SK-N-SH (cell line): ENCODE measurements at regions not wholly inside any gene's neighbourhood (a gene's known extent, or its start where the extent isn't known, plus 50 kb on each side); places are given as distances from the start of the nearest gene placed in this dataset.
A peak's percentile ranks its signal among the peaks of the same experiment; 100 is the strongest.

Experiments
- CTCF ChIA-PET: fragments of 300-600, 350-600 bp; formaldehyde crosslinking; extraction: SDS; loops from one replicate; lab custom pipeline; 2021; lab: Yijun Ruan, JAX
- POLR2A ChIA-PET: fragments of 350-600 bp; sonication (Branson Sonifier 250); formaldehyde crosslinking; extraction: SDS; loops from one replicate; lab custom pipeline; 2020; ENCODE audit warnings: antibody characterized with exemption, inconsistent platforms; lab: Yijun Ruan, JAX
- DNase-seq: peaks from one replicate; pipeline ENCODE4 v3.0.0; 2012
- H2AFZ ChIP-seq: fragments of 200-600 bp; sonication (generic); 2 replicates; pipeline ENCODE4 v1.8.1; 2016; ENCODE audit warnings: antibody characterized with exemption, mild to moderate bottlenecking, low read depth
- H3F3A ChIP-seq: fragments of 200-600 bp; sonication (generic); replicated peaks from 2 replicates; pipeline ENCODE3; 2016; ENCODE audit warnings: antibody characterized with exemption, mild to moderate bottlenecking; ENCODE audit not compliant: insufficient read depth
- H3K27ac ChIP-seq, 2 experiments: fragments of 200-500 bp in 1 of 2; fragments of 200-600 bp in 1 of 2; sonication (Bioruptor generic) in 1 of 2; sonication (generic), shearing (Covaris generic) in 1 of 2; 2 replicates each; pipeline versions ENCODE4 v1.5.1 to v1.6.1; 2014 to 2016; ENCODE audit warnings: low read depth in 2 of 2, inconsistent platforms in 1 of 2, low read length in 1 of 2, mild to moderate bottlenecking in 1 of 2, mixed read lengths in 1 of 2
- H3K27me3 ChIP-seq: fragments of 200-600 bp; sonication (generic), shearing (Covaris generic); 2 replicates; pipeline ENCODE4 v1.6.1; 2016; ENCODE audit warnings: mixed run types; ENCODE audit not compliant: insufficient read depth
- H3K36me3 ChIP-seq, 2 experiments: fragments of 200-500 bp in 1 of 2; fragments of 200-600 bp in 1 of 2; sonication (Bioruptor generic) in 1 of 2; sonication (generic) in 1 of 2; replicated peaks in 1 of 2; 2 replicates each; pipeline versions ENCODE3 to v1.5.1; 2014 to 2016; ENCODE audit warnings: low read length in 1 of 2, mild to moderate bottlenecking in 1 of 2; ENCODE audit not compliant: insufficient read depth in 2 of 2, control insufficient read depth in 1 of 2
- H3K4me1 ChIP-seq, 2 experiments: fragments of 200-500 bp in 1 of 2; fragments of 200-600 bp in 1 of 2; sonication (Bioruptor generic) in 1 of 2; sonication (generic), shearing (Covaris generic) in 1 of 2; 2 replicates each; pipeline versions ENCODE4 v1.5.1 to v1.6.1; 2014 to 2016; ENCODE audit warnings: low read depth in 1 of 2, low read length in 1 of 2, mixed run types in 1 of 2; ENCODE audit not compliant: insufficient read depth in 2 of 2, control insufficient read depth in 1 of 2
- H3K4me2 ChIP-seq: fragments of 200-600 bp; sonication (generic), shearing (Covaris generic); 2 replicates; pipeline ENCODE4 v1.6.1; 2017; ENCODE audit warnings: mixed run types
- H3K4me3 ChIP-seq, 2 experiments: fragments of 200-500 bp in 1 of 2; fragments of 200-600 bp in 1 of 2; sonication (Bioruptor generic) in 1 of 2; sonication (generic), shearing (Covaris generic) in 1 of 2; 2 replicates each; pipeline versions ENCODE4 v1.5.1 to v1.8.1; 2014 to 2016; ENCODE audit warnings: low read depth in 2 of 2, inconsistent platforms in 1 of 2, low read length in 1 of 2, mild to moderate bottlenecking in 1 of 2, mixed read lengths in 1 of 2, moderate library complexity in 1 of 2
- H3K79me2 ChIP-seq: fragments of 200-600 bp; sonication (generic); 2 replicates; pipeline ENCODE4 v1.8.1; 2017; ENCODE audit warnings: mild to moderate bottlenecking; ENCODE audit not compliant: insufficient read depth
- H3K9ac ChIP-seq: fragments of 200-600 bp; sonication (generic); 2 replicates; pipeline ENCODE4 v1.6.1; 2017; ENCODE audit warnings: mixed run types
- H3K9me2 ChIP-seq: fragments of 200-600 bp; sonication (generic); 2 replicates; pipeline ENCODE4 v1.6.1; 2017; ENCODE audit warnings: mixed run types
- H3K9me3 ChIP-seq: fragments of 200-600 bp; sonication (generic); 2 replicates; pipeline ENCODE4 v1.6.1; 2017; ENCODE audit warnings: mixed run types, mild to moderate bottlenecking, moderate library complexity
- H4K20me1 ChIP-seq: fragments of 200-600 bp; sonication (generic); 2 replicates; pipeline ENCODE4 v1.6.1; 2017; ENCODE audit warnings: mild to moderate bottlenecking, mixed run types; ENCODE audit not compliant: insufficient read depth
- CHD2 ChIP-seq: fragments of 150-350 bp; IDR thresholded peaks from 2 replicates; pipeline ENCODE4 v1.6.1; 2018; ENCODE audit warnings: low read length; ENCODE audit not compliant: partially characterized antibody
- ELF1 ChIP-seq: IDR thresholded peaks from 2 replicates; pipeline ENCODE4 v1.4.0; 2012
- GABPA ChIP-seq: IDR thresholded peaks from 2 replicates; pipeline ENCODE4 v1.4.0; 2012; ENCODE audit warnings: low read depth, mild to moderate bottlenecking
- JUND ChIP-seq: IDR thresholded peaks from 2 replicates; pipeline ENCODE4 v1.4.0; 2012
- NFIC ChIP-seq: IDR thresholded peaks from 2 replicates; pipeline ENCODE4 v1.4.0; 2012; ENCODE audit warnings: borderline replicate concordance
- PBX3 ChIP-seq: IDR thresholded peaks from 2 replicates; pipeline ENCODE4; 2012
- RCOR1 ChIP-seq: fragments of 150-350 bp; IDR thresholded peaks from 2 replicates; pipeline ENCODE4 v1.6.1; 2017; ENCODE audit warnings: antibody characterized with exemption, low read length
- REST ChIP-seq: IDR thresholded peaks from 2 replicates; pipeline ENCODE4 v1.6.1; 2012; ENCODE audit warnings: mild to moderate bottlenecking, low read depth, low read length, moderate library complexity
- RXRA ChIP-seq: IDR thresholded peaks from 2 replicates; pipeline ENCODE4 v1.4.0; 2012; ENCODE audit warnings: low read depth, mild to moderate bottlenecking, borderline replicate concordance
- SIN3A ChIP-seq: IDR thresholded peaks from 2 replicates; pipeline ENCODE4 v1.6.1; 2012; ENCODE audit warnings: low read depth, mild to moderate bottlenecking, low read length, moderate library complexity, borderline replicate concordance
- TAF1 ChIP-seq: IDR thresholded peaks from 2 replicates; pipeline ENCODE4 v1.6.1; 2012; ENCODE audit warnings: low read depth, mild to moderate bottlenecking, low read length, moderate library complexity, borderline replicate concordance
- USF2 ChIP-seq: fragments of 150-350 bp; IDR thresholded peaks from 2 replicates; pipeline ENCODE4 v1.6.1; 2017; ENCODE audit warnings: antibody characterized with exemption, low read length, low read depth, borderline replicate concordance
- WGBS: methylation state at CpG from one replicate; pipeline ENCODE4 v1.1.6; 2017; ENCODE audit warnings: low lambda C conversion rate; 5-methylcytosine and 5-hydroxymethylcytosine counted together

- TF ChIP-seq CHD2 (no peak), NFIC (no peak)
Observed at GRCh38 chr5:145062280-145063062, 772.7 kb downstream of the PRELID2 start (continued).

- DNase-seq, result no peak
- H3K4me3 ChIP-seq, result no peak overlapping the region
- H3K4me2 ChIP-seq, result peak overlapping the region; percentile 44; the same call in 1 of the 2 replicates
- no peaks in the 10 kb centered on the region for H4K20me1 ChIP-seq
- 19% methylated on average over 5 of the region's 5 CpGs for WGBS
- TF ChIP-seq RXRA, result no peak
- no peak for TF ChIP-seq GABPA
- no peak for TF ChIP-seq TAF1
- TF ChIP-seq PBX3, result no peak
- no peak for TF ChIP-seq SIN3A
- TF ChIP-seq REST, result no peak
- no peak for TF ChIP-seq JUND
- TF ChIP-seq RCOR1, result no peak
- no peak for TF ChIP-seq USF2
- TF ChIP-seq ELF1, result no peak
- TF ChIP-seq, all 33 proteins: peak for 0
- no peaks in the 10 kb centered on the region for H3K27me3 ChIP-seq
- H3K27ac ChIP-seq, result no peak overlapping the region
- H2AFZ ChIP-seq, result no peak overlapping the region; the same call in 1 of the 2 replicates
- H3K79me2 ChIP-seq, result no peaks in the 10 kb centered on the region
- no peaks in the 10 kb centered on the region for H3K9me3 ChIP-seq
- CTCF ChIA-PET, result no interaction called here
- H3F3A ChIP-seq, result no peaks in the 10 kb centered on the region
- no peaks in the 10 kb centered on the region for H3K36me3 ChIP-seq
- POLR2A ChIA-PET, result no interaction called here
- H3K4me1 ChIP-seq, result no peaks in the 10 kb centered on the region
- no peaks in the 10 kb centered on the region for H3K9me2 ChIP-seq
- H3K9ac ChIP-seq, result no peak overlapping the region
Observed at GRCh38 chr5:145056800-145057199, 778.3 kb downstream of the PRELID2 start.
